OCI-LY3 (cell line): ENCODE measurements at regions not wholly inside any gene's neighbourhood (a gene's known extent, or its start where the extent isn't known, plus 50 kb on each side); places are given as distances from the start of the nearest gene placed in this dataset.

Source experiments
- H2AFZ ChIP-seq: fragments of 200-600, 300-600 bp; shearing (Covaris generic); 2 replicates; pipeline ENCODE4 v1.6.0; 2014; ENCODE audit warnings: antibody characterized with exemption, low read depth, low read length
- H3K27ac ChIP-seq: fragments of 200-600, 300-600 bp; sonication (generic); 2 replicates; pipeline ENCODE4 v1.5.1; 2014; ENCODE audit warnings: mild to moderate bottlenecking, low read length, moderate library complexity, mixed read lengths
- H3K27me3 ChIP-seq: fragments of 200-600, 300-600 bp; sonication (generic); 2 replicates; pipeline ENCODE4 v1.6.1; 2014; ENCODE audit warnings: low read depth, low read length, mixed read lengths
- H3K36me3 ChIP-seq: fragments of 200-600, 300-600 bp; sonication (generic); replicated peaks from 2 replicates; pipeline ENCODE3; 2014; ENCODE audit warnings: low read depth, low read length, mixed read lengths
- H3K4me1 ChIP-seq: fragments of 300-600, 200-600 bp; sonication (generic); 2 replicates; pipeline ENCODE4 v1.6.1; 2014; ENCODE audit warnings: low read length, mixed read lengths
- H3K4me2 ChIP-seq: fragments of 200-600, 300-600 bp; sonication (generic); 2 replicates; pipeline ENCODE4 v1.6.1; 2014; ENCODE audit warnings: low read length, mixed read lengths
- H3K4me3 ChIP-seq: fragments of 300-600, 200-600 bp; sonication (generic); 2 replicates; pipeline ENCODE4 v1.5.1; 2014; ENCODE audit warnings: antibody characterized with exemption, mild to moderate bottlenecking, low read length, moderate library complexity
- H3K79me2 ChIP-seq: fragments of 300-600, 200-600 bp; shearing (Covaris generic); 2 replicates; pipeline ENCODE4 v1.6.1; 2014; ENCODE audit warnings: mild to moderate bottlenecking, low read length, mixed read lengths
- H3K9ac ChIP-seq: fragments of 300-600, 200-600 bp; shearing (Covaris generic); 2 replicates; pipeline ENCODE4 v1.6.0; 2014; ENCODE audit warnings: mild to moderate bottlenecking, low read length, moderate library complexity
- H3K9me3 ChIP-seq: fragments of 200-600, 300-600 bp; shearing (Covaris generic); 2 replicates; pipeline ENCODE4 v1.6.1; 2014; ENCODE audit warnings: low read length, mixed read lengths; ENCODE audit not compliant: insufficient read depth
- H4K20me1 ChIP-seq: fragments of 200-600, 300-600 bp; sonication (generic); 2 replicates; pipeline ENCODE4 v1.6.1; 2016; ENCODE audit warnings: low read length, mixed read lengths; ENCODE audit not compliant: insufficient read depth
- EZH2phosphoT487 ChIP-seq: fragments of 200-600 bp; shearing (Covaris generic); IDR thresholded peaks from 2 replicates; pipeline ENCODE4 v1.6.1; 2018; ENCODE audit warnings: antibody characterized with exemption, mixed run types, low read depth
- TF ChIP-seq, protein P1 (sequence below): fragments of 200-600, 300-600 bp; sonication (generic); IDR thresholded peaks from 2 replicates; pipeline ENCODE4 v1.5.1; 2014; ENCODE audit warnings: antibody characterized with exemption, low read length, low read depth

GRCh38 chrX:65266482-65266881 is 268.1 kb downstream of the LAS1L start:
- Histone ChIP-seq H2AFZ (no peak overlapping the region), H3K27me3 (no peaks in the 10 kb centered on the region), H3K27ac (no peak overlapping the region), H3K36me3 (no peaks in the 10 kb centered on the region), H3K4me3 (no peak overlapping the region), H3K4me1 (no peaks in the 10 kb centered on the region), H3K9ac (no peak overlapping the region), H3K79me2 (no peaks in the 10 kb centered on the region), H4K20me1 (no peaks in the 10 kb centered on the region), H3K4me2 (no peak overlapping the region), H3K9me3 (no peaks in the 10 kb centered on the region)
- no peak for TF ChIP-seq EZH2phosphoT487
- TF ChIP-seq, protein P1, sequence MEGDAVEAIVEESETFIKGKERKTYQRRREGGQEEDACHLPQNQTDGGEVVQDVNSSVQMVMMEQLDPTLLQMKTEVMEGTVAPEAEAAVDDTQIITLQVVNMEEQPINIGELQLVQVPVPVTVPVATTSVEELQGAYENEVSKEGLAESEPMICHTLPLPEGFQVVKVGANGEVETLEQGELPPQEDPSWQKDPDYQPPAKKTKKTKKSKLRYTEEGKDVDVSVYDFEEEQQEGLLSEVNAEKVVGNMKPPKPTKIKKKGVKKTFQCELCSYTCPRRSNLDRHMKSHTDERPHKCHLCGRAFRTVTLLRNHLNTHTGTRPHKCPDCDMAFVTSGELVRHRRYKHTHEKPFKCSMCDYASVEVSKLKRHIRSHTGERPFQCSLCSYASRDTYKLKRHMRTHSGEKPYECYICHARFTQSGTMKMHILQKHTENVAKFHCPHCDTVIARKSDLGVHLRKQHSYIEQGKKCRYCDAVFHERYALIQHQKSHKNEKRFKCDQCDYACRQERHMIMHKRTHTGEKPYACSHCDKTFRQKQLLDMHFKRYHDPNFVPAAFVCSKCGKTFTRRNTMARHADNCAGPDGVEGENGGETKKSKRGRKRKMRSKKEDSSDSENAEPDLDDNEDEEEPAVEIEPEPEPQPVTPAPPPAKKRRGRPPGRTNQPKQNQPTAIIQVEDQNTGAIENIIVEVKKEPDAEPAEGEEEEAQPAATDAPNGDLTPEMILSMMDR: no peak

DNA sequence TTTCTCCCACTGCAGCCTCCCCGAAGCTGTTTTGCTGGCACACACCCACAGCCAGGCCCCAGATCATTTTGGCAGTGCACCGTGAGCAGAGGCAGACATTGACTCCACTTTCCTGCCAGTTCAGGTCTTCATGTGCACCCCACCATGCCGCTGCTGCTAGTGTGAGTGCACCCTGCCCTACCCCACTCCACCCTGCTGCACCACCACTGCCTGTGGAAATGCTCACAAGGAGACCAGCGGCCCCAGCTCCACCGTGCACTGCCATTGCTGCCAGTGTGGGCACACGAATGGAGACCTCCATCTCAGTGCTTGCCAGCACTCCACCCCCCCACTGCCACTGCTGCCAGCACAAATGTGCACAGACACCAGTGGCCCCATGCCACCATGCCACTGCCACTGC is 277.6 kb upstream of the ZC4H2 start:
- Histone ChIP-seq H4K20me1 (no peaks in the 10 kb centered on the region), H3K9ac (no peak overlapping the region), H3K36me3 (no peaks in the 10 kb centered on the region), H3K9me3 (no peaks in the 10 kb centered on the region), H3K27me3 (no peaks in the 10 kb centered on the region), H2AFZ (no peak overlapping the region), H3K4me3 (no peak overlapping the region), H3K4me1 (no peaks in the 10 kb centered on the region), H3K79me2 (no peaks in the 10 kb centered on the region), H3K4me2 (no peak overlapping the region), H3K27ac (no peak overlapping the region)
- no peak for TF ChIP-seq EZH2phosphoT487

DNA sequence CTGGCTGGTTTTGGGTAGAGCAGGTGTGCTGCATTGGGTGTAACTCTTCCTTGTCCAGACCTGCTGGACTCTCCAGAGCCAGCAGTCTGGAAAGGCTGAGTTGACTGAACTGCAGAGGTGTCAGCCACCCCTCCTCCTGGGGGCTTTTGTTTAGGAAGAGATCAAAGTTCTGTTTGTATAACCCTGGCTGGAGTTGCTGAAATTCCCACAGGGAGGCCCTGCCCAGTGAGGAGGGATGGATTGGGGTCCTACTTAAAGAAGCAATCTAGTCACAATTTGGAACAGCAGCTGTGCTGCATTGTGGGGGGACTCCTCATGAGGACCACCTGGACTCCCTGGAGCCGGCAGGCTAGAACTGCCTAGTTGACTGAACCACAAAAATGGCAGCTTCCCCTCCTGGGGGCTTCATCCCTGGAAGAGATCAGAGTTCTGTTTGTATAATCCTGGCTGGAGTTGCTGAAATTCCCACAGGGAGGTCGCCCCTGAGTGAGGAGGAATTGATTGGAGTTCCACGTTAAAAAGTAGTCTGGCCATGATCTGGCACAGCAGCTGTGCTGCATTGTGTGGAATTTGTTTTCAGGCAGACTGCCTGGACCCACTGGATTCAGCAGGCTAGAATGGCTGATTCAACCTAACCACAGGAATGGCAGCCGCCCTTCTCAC is 264.9 kb upstream of the ZC4H2 start:
- Histone ChIP-seq H3K27me3 (no peaks in the 10 kb centered on the region), H3K79me2 (no peaks in the 10 kb centered on the region), H3K4me2 (no peak overlapping the region), H3K4me1 (no peaks in the 10 kb centered on the region), H3K27ac (no peak overlapping the region), H3K4me3 (no peak overlapping the region), H3K9me3 (no peaks in the 10 kb centered on the region), H4K20me1 (no peaks in the 10 kb centered on the region), H3K36me3 (no peaks in the 10 kb centered on the region), H2AFZ (no peak overlapping the region), H3K9ac (no peak overlapping the region)
- TF ChIP-seq, protein P1: no peak
- TF ChIP-seq EZH2phosphoT487: no peak

- no peak overlapping the region for H3K4me3 ChIP-seq
- no peaks in the 10 kb centered on the region for H3K9me3 ChIP-seq
- H3K36me3 ChIP-seq: no peaks in the 10 kb centered on the region
- no peak overlapping the region for H3K9ac ChIP-seq
- H4K20me1 ChIP-seq: no peaks in the 10 kb centered on the region
- no peaks in the 10 kb centered on the region for H3K79me2 ChIP-seq
- TF ChIP-seq EZH2phosphoT487: no peak
- TF ChIP-seq, protein P1: no peak
- H3K27me3 ChIP-seq: no peaks in the 10 kb centered on the region
- no peak overlapping the region for H3K4me2 ChIP-seq
- H2AFZ ChIP-seq: no peak overlapping the region
- no peaks in the 10 kb centered on the region for H3K4me1 ChIP-seq
- H3K27ac ChIP-seq: no peak overlapping the region
Measured at GRCh38 chrX:65203545-65203944, 227.3 kb upstream of the ZC4H2 start.
